GM23338 (cell line): ENCODE measurements at regions not wholly inside any gene's neighbourhood (a gene's known extent, or its start where the extent isn't known, plus 50 kb on each side); places are given as distances from the start of the nearest gene placed in this dataset.
A peak's percentile ranks its signal among the peaks of the same experiment; 100 is the strongest.

Experiments
- ATAC-seq: fragments of 200-7000 bp; cut with Tn5 transposase; 3 replicates; pipeline ENCODE4 v1.9.1; 2020
- DNase-seq: peaks from one replicate; pipeline ENCODE4 v3.0.0-alpha.2; 2015; ENCODE audit warnings: low spot score
- H2AFZ ChIP-seq: fragments of 200-600 bp; sonication (generic); 2 replicates; pipeline ENCODE4 v1.8.0; 2016; ENCODE audit warnings: antibody characterized with exemption, mild to moderate bottlenecking, moderate library complexity
- H3F3A ChIP-seq: fragments of 200-600 bp; sonication (generic); replicated peaks from 2 replicates; pipeline ENCODE4 v1.8.0; 2017; ENCODE audit warnings: antibody characterized with exemption, mixed run types, low read depth
- H3K27ac ChIP-seq: fragments of 200-600 bp; sonication (generic); 2 replicates; pipeline ENCODE4 v1.6.1; 2016; ENCODE audit warnings: low read depth
- H3K27me3 ChIP-seq: fragments of 200-600 bp; sonication (generic); 2 replicates; pipeline ENCODE4 v1.8.0; 2016; ENCODE audit warnings: mild to moderate bottlenecking, mixed run types, moderate library complexity; ENCODE audit not compliant: insufficient read depth
- H3K36me3 ChIP-seq: fragments of 200-600 bp; sonication (generic); 2 replicates; pipeline ENCODE4 v1.8.0; 2016; ENCODE audit warnings: mild to moderate bottlenecking; ENCODE audit not compliant: insufficient read depth
- H3K4me1 ChIP-seq: fragments of 200-600 bp; sonication (generic); 2 replicates; pipeline ENCODE4 v1.8.0; 2016; ENCODE audit warnings: mild to moderate bottlenecking, moderate library complexity; ENCODE audit not compliant: insufficient read depth
- H3K4me2 ChIP-seq: fragments of 200-600 bp; sonication (generic); 2 replicates; pipeline ENCODE4 v1.7.1; 2017; ENCODE audit warnings: mixed run types
- H3K4me3 ChIP-seq: fragments of 200-600 bp; sonication (generic); 2 replicates; pipeline ENCODE4 v1.6.1; 2016; ENCODE audit warnings: mixed run types
- H3K79me2 ChIP-seq: fragments of 200-600 bp; sonication (generic); replicated peaks from 2 replicates; pipeline ENCODE4 v1.8.0; 2017; ENCODE audit warnings: mild to moderate bottlenecking; ENCODE audit not compliant: insufficient read depth
- H3K9me2 ChIP-seq: fragments of 200-600 bp; sonication (generic); 2 replicates; pipeline ENCODE4 v1.8.0; 2017; ENCODE audit not compliant: insufficient read depth
- H4K20me1 ChIP-seq: fragments of 200-600 bp; sonication (generic); replicated peaks from 2 replicates; pipeline ENCODE4 v1.8.0; 2017; ENCODE audit warnings: mild to moderate bottlenecking; ENCODE audit not compliant: insufficient read depth
- H3K27ac Mint-ChIP-seq: 2 replicates; pipeline ENCODE4 v1.8.0; 2020; ENCODE audit warnings: inconsistent platforms, mild to moderate bottlenecking, moderate library complexity, mixed read lengths
- H3K27me3 Mint-ChIP-seq: 3 replicates; pipeline ENCODE4 v1.8.0; 2022; ENCODE audit warnings: low read depth, mild to moderate bottlenecking, moderate library complexity, mixed read lengths, inconsistent platforms; ENCODE audit not compliant: insufficient read depth, poor library complexity
- H3K36me3 Mint-ChIP-seq: 3 replicates; pipeline ENCODE4 v1.8.0; 2021; ENCODE audit warnings: low read depth, mild to moderate bottlenecking, inconsistent platforms, moderate library complexity, mixed read lengths
- H3K4me1 Mint-ChIP-seq: 3 replicates; pipeline ENCODE4 v1.8.0; 2020; ENCODE audit warnings: mild to moderate bottlenecking, inconsistent platforms, mixed read lengths
- H3K4me3 Mint-ChIP-seq: 3 replicates; pipeline ENCODE4 v1.8.0; 2021; ENCODE audit warnings: moderate library complexity, mild to moderate bottlenecking, inconsistent platforms, mixed read lengths
- H3K9me3 Mint-ChIP-seq: 3 replicates; pipeline ENCODE4 v1.8.0; 2020; ENCODE audit warnings: moderate library complexity, mild to moderate bottlenecking, inconsistent platforms, mixed read lengths
- CREB1 ChIP-seq: fragments of 250-450 bp; sonication (Bioruptor Pico); IDR thresholded peaks from 2 replicates; pipeline ENCODE4 v1.5.0; 2020; ENCODE audit warnings: low read depth, mild to moderate bottlenecking, moderate library complexity
- EZH2phosphoT487 ChIP-seq: fragments of 200-600 bp; sonication (generic); IDR thresholded peaks from one replicate; pipeline ENCODE4 v1.8.1; 2018; ENCODE audit warnings: antibody characterized with exemption; ENCODE audit not compliant: unreplicated experiment
- NANOG ChIP-seq: IDR thresholded peaks from 2 replicates; pipeline ENCODE4 v1.6.1; 2016; ENCODE audit warnings: antibody characterized with exemption, borderline replicate concordance
- POLR2AphosphoS5 ChIP-seq: IDR thresholded peaks from 2 replicates; pipeline ENCODE4 v1.6.1; 2016; ENCODE audit warnings: antibody characterized with exemption, low read depth
- REST ChIP-seq: IDR thresholded peaks from one replicate; pipeline ENCODE4 v1.6.1; 2018; ENCODE audit warnings: antibody characterized with exemption; ENCODE audit not compliant: unreplicated experiment
- STAT1 ChIP-seq: IDR thresholded peaks from one replicate; pipeline ENCODE4 v1.6.1; 2016; ENCODE audit warnings: antibody characterized with exemption; ENCODE audit not compliant: unreplicated experiment
- ZNF114 ChIP-seq: fragments of 250-450 bp; sonication (Bioruptor Pico); IDR thresholded peaks from 2 replicates; pipeline ENCODE4 v1.5.0; 2020; ENCODE audit warnings: mild to moderate bottlenecking, moderate library complexity
- ZNF331 ChIP-seq: fragments of 250-450 bp; sonication (Bioruptor Pico); IDR thresholded peaks from 2 replicates; pipeline ENCODE4 v1.5.0; 2020; ENCODE audit warnings: low read depth, mild to moderate bottlenecking, moderate library complexity
- TF ChIP-seq, protein P1 (sequence below), 2 experiments: fragments of 200-600 bp in 1 of 2; sonication (generic) in 1 of 2; conservative IDR thresholded peaks; 2 replicates each; pipeline versions ENCODE4 v1.5.1 to v1.6.1; 2016 to 2017; ENCODE audit warnings: antibody characterized with exemption in 2 of 2, low read depth in 2 of 2, mild to moderate bottlenecking in 2 of 2, moderate library complexity in 1 of 2

- TF ChIP-seq REST: no peak
- TF ChIP-seq EZH2phosphoT487: no peak
- TF ChIP-seq NANOG: no peak
- TF ChIP-seq POLR2AphosphoS5: no peak
These were observed 64.3 kb upstream of the PLEKHA5 start (continued) for GRCh38 chr12:19065223-19065622.

GRCh38 chr12:19065871-19066270, 63.7 kb upstream of the PLEKHA5 start:
- H3K9me2 ChIP-seq: no peaks in the 10 kb centered on the region
- no peak overlapping the region for H3K27ac ChIP-seq
- Mint-ChIP-seq H3K27me3 (peaks cover under 1% of the 10 kb centered on the region), H3K36me3 (no peaks in the 10 kb centered on the region), H3K27ac (peak overlapping the region; percentile 4; the same call in 1 of the 2 replicates), H3K4me3 (no peak overlapping the region), H3K9me3 (peaks cover under 1% of the 10 kb centered on the region; the same call in 1 of the 3 replicates), H3K4me1 (peaks cover 25% of the 10 kb centered on the region)
- H3F3A ChIP-seq: no peaks in the 10 kb centered on the region
- peak overlapping the region; percentile 6; the same call in 1 of the 2 replicates for H3K4me2 ChIP-seq
- TF ChIP-seq ZNF331: no peak
- no peaks in the 10 kb centered on the region for H3K79me2 ChIP-seq
- peaks cover 24% of the 10 kb centered on the region for H3K4me1 ChIP-seq
- no peak overlapping the region for H3K4me3 ChIP-seq
- no peaks in the 10 kb centered on the region for H3K36me3 ChIP-seq
- no peak overlapping the region for H2AFZ ChIP-seq
- no peak for DNase-seq
- no peaks in the 10 kb centered on the region for H3K27me3 ChIP-seq
- no peaks in the 10 kb centered on the region for H4K20me1 ChIP-seq
- no peak for ATAC-seq

GRCh38 chr12:19066475-19067001, 63.0 kb upstream of the PLEKHA5 start:
- Histone ChIP-seq H3K36me3 (no peaks in the 10 kb centered on the region), H3K79me2 (no peaks in the 10 kb centered on the region), H3K4me3 (no peak overlapping the region), H4K20me1 (no peaks in the 10 kb centered on the region), H3K27me3 (no peaks in the 10 kb centered on the region), H3K4me1 (peaks cover 24% of the 10 kb centered on the region), H3K4me2 (peak overlapping the region; percentile 6; the same call in 1 of the 2 replicates), H2AFZ (peak overlapping the region; percentile 1; the same call in 1 of the 2 replicates), H3F3A (no peaks in the 10 kb centered on the region), H3K9me2 (no peaks in the 10 kb centered on the region), H3K27ac (no peak overlapping the region)
- Mint-ChIP-seq H3K4me1 (peaks cover 25% of the 10 kb centered on the region), H3K9me3 (peaks cover 2% of the 10 kb centered on the region; the same call in 2 of the 3 replicates), H3K27me3 (peaks cover 2% of the 10 kb centered on the region), H3K4me3 (no peak overlapping the region), H3K36me3 (no peaks in the 10 kb centered on the region), H3K27ac (no peak overlapping the region)
- DNase-seq (no peak), ATAC-seq (no peak)
- TF ChIP-seq, protein P1, sequence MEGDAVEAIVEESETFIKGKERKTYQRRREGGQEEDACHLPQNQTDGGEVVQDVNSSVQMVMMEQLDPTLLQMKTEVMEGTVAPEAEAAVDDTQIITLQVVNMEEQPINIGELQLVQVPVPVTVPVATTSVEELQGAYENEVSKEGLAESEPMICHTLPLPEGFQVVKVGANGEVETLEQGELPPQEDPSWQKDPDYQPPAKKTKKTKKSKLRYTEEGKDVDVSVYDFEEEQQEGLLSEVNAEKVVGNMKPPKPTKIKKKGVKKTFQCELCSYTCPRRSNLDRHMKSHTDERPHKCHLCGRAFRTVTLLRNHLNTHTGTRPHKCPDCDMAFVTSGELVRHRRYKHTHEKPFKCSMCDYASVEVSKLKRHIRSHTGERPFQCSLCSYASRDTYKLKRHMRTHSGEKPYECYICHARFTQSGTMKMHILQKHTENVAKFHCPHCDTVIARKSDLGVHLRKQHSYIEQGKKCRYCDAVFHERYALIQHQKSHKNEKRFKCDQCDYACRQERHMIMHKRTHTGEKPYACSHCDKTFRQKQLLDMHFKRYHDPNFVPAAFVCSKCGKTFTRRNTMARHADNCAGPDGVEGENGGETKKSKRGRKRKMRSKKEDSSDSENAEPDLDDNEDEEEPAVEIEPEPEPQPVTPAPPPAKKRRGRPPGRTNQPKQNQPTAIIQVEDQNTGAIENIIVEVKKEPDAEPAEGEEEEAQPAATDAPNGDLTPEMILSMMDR (conservative IDR thresholded peaks at IDR 0.05; ENCODE audit: low read depth in 2 of 2): no peak
- TF ChIP-seq ZNF331 (no peak), CREB1 (CRISPR knock-in tag) (no peak), POLR2AphosphoS5 (no peak), ZNF114 (CRISPR knock-in tag) (no peak), EZH2phosphoT487 (no peak), STAT1 (no peak)
